Peyer's patch (tissue), 4 donors: ENCODE measurements at regions not wholly inside any gene's neighbourhood (a gene's known extent, or its start where the extent isn't known, plus 50 kb on each side); places are given as distances from the start of the nearest gene placed in this dataset.

Experiments used
- CTCF ChIP-seq, 6 experiments: fragments of 450-650 bp in 4 of 6; fragments of 200-600 bp in 2 of 6; sonication (generic) in 1 of 6; IDR thresholded peaks; one replicate each; pipeline ENCODE4 v1.5.1; 2017 to 2019; ENCODE audit warnings: antibody characterized with exemption in 6 of 6, mild to moderate bottlenecking in 3 of 6, moderate library complexity in 1 of 6
- POLR2A ChIP-seq, 2 donors: fragments of 450-650 bp; IDR thresholded peaks; one replicate each; pipeline ENCODE4 v1.5.1; 2017; ENCODE audit warnings: antibody characterized with exemption in 2 of 2, mild to moderate bottlenecking in 2 of 2, moderate library complexity in 2 of 2

GRCh38 chr2:88834866-88835265 lies 143.4 kb downstream of the RPIA start:
- no peak for TF ChIP-seq POLR2A (IDR thresholded peaks at IDR 0.05)
- no peak for TF ChIP-seq CTCF (IDR thresholded peaks at IDR 0.05)
